ENCODE measurements at regions not wholly inside any gene's neighbourhood (a gene's known extent, or its start where the extent isn't known, plus 50 kb on each side); places are given as distances from the start of the nearest gene placed in this dataset.
"Not testable (repeated sequence)": the region's sequence is repeated elsewhere in the genome, so short reads cannot be mapped to it uniquely, and the experiment has no call there.

DNA sequence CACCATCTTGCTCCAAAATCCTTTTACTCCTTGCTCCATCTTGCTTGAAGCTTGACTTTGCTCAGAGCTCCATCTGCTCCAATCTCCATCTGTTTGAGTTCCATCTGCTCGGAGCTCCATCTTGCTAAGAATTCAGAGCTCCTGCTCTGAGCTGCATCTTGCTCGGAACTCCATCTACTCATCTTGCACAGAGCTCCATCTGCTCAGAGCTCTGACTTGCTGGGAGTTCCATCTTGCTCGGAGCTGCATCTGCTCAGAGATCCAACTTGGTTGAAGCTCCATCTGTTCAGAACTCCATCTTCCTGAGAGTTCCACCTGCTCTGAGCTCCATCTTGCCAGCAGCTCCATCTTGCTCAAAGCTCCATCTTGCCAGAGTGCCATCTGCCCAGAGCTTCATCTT is 80.6 kb upstream of the ZNF98 start:
- Mint-ChIP-seq H3K4me3 (ENCODE audit: low read depth) (no peak overlapping the region), H3K4me1 (ENCODE audit: low read depth) (no peaks in the 10 kb centered on the region), H3K9me3 (peaks cover 64% of the 10 kb centered on the region), H3K27me3 (ENCODE audit: low read depth) (no peaks in the 10 kb centered on the region), H3K36me3 (ENCODE audit: low read depth) (no peaks in the 10 kb centered on the region), H3K27ac (no peak overlapping the region)
- intact Hi-C loops (cut with micrococcal nuclease): no loop called here
- DNase-seq (ENCODE audit: low spot score): no peak

DNA sequence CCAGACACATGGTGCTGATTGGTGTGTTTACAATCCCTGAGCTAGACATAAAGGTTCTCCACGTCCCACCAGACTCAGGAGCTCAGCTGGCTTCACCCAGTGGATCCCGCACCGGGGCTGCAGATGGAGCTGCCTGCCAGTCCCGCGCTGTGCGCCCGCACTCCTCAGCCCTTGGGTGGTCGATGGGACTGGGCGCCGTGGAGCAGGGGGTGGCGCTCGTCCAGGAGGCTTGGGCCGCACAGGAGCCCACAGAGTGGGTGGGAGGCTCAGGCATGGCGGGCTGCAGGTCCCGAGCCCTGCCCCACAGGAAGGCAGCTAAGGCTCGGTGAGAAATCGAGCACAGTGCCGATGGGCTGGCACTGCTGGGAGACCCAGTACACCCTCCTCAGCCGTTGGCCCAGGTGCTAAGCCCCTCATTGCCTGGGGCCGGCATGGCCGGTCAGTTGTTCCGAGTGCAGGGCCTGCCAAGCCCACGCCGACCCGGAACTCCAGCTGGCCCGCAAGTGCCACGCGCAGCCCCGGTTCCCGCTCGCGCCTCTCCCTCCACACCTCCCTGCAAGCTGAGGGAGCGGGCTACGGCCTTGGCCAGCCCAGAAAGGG is 76.8 kb upstream of the ZNF98 start:
- DNase-seq (ENCODE audit: low spot score); H3K4me1 Mint-ChIP-seq (ENCODE audit: low read depth); H3K4me3 Mint-ChIP-seq (ENCODE audit: low read depth); intact Hi-C loops (cut with micrococcal nuclease); H3K27me3 Mint-ChIP-seq (ENCODE audit: low read depth); H3K27ac Mint-ChIP-seq; H3K36me3 Mint-ChIP-seq (ENCODE audit: low read depth): not testable (repeated sequence)
- peaks cover 66% of the 10 kb centered on the region for H3K9me3 Mint-ChIP-seq

DNA sequence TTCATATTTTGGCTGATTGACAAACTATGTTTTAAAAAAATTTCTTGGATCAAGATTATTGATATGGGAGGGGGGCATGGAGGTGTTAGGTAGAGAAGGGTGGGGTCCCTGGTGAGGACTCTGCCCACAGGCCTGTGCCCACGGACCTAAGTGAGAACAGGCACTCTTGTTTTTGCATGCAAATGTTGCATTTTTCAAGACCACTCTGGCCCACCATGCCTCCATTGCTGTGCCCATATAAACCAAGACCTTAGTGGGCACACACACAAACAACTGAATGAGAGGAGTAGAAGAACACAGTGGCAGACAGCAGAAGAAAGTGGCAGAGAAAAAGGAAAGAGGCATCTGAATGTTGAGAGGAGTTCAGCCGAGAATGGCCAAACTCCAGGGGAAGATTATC is 69.6 kb upstream of the ZNF98 start:
- Mint-ChIP-seq H3K4me1 (ENCODE audit: low read depth) (no peaks in the 10 kb centered on the region), H3K9me3 (peaks cover 61% of the 10 kb centered on the region), H3K27ac (no peak overlapping the region), H3K27me3 (ENCODE audit: low read depth) (no peaks in the 10 kb centered on the region), H3K4me3 (ENCODE audit: low read depth) (no peak overlapping the region), H3K36me3 (ENCODE audit: low read depth) (no peaks in the 10 kb centered on the region)
- intact Hi-C loops (cut with micrococcal nuclease): no loop called here
- no peak for DNase-seq (ENCODE audit: low spot score)

DNA sequence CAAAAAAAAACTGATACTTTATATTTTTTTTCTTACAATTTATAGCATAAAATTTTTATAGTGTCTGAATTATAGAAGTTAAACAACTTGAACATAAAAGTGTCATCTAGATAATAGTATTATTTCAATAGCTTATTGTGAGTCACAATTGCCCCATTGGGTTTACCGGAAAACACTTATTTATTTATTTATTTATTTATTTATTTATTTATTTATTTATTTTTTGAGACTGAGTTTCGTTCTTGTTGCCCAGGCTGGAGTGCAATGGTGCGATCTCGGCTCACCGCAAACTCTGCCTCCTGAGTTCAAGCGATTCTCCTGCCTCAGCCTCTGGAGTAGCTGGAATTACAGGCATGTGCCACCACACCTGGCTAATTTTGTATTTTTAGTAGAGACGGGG is 61.4 kb upstream of the ZNF98 start:
- H3K36me3 Mint-ChIP-seq (ENCODE audit: low read depth); H3K27ac Mint-ChIP-seq; intact Hi-C loops (cut with micrococcal nuclease); H3K27me3 Mint-ChIP-seq (ENCODE audit: low read depth); H3K4me3 Mint-ChIP-seq (ENCODE audit: low read depth); DNase-seq (ENCODE audit: low spot score); H3K4me1 Mint-ChIP-seq (ENCODE audit: low read depth): not testable (repeated sequence)
- H3K9me3 Mint-ChIP-seq: peaks cover 67% of the 10 kb centered on the region

DNA sequence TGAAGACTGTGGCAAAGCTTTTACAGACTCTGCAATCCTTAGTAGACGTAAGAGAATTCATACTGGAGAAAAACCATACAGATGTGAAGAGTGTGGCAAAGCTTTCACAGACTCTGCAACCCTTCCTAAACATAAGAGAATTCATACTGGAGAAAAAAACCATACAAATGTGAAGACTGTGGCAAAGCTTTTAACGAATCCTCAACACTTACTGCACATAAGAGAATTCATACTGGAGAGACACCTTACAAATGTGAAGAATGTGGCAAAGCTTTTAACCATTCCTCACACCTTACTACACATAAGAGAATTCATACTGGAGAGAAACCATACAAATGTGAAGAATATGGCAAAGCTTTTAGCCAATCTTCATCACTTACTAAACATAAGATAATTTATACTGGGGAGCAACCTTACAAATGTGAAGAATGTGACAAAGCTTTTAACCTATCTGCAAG is 50.1 kb upstream of the ZNF98 start:
- Mint-ChIP-seq H3K27me3 (ENCODE audit: low read depth) (no peaks in the 10 kb centered on the region), H3K4me1 (ENCODE audit: low read depth) (no peaks in the 10 kb centered on the region), H3K4me3 (ENCODE audit: low read depth) (no peak overlapping the region), H3K27ac (no peak overlapping the region), H3K9me3 (peaks cover 64% of the 10 kb centered on the region), H3K36me3 (ENCODE audit: low read depth) (peaks cover 13% of the 10 kb centered on the region)
- DNase-seq (ENCODE audit: low spot score): no peak
- intact Hi-C loops (cut with micrococcal nuclease): no loop called here

Data from activated T-helper 2 cell treated with anti-CD3 and anti-CD28 coated beads, Interferon-gamma antibody, Interleukin-2, Interleukin-4, amounts not matched to agents 10 μg/mL and 5 μg/mL and 100 μg/mL, durations not matched to agents 14 hours and 24 hours and 36 hours (primary cell).